NCI-H2029 treated with DMSO at 0.1 percent for 48 hours (cell line): ENCODE measurements at regions not wholly inside any gene's neighbourhood (a gene's known extent, or its start where the extent isn't known, plus 50 kb on each side); places are given as distances from the start of the nearest gene placed in this dataset.
"Not testable (repeated sequence)": the region's sequence is repeated elsewhere in the genome, so short reads cannot be mapped to it uniquely, and the experiment has no call there.

Source experiments
- DNase-seq: peaks from one replicate; lab custom pipeline; 2025; lab: John Stamatoyannopoulos, UW

DNA sequence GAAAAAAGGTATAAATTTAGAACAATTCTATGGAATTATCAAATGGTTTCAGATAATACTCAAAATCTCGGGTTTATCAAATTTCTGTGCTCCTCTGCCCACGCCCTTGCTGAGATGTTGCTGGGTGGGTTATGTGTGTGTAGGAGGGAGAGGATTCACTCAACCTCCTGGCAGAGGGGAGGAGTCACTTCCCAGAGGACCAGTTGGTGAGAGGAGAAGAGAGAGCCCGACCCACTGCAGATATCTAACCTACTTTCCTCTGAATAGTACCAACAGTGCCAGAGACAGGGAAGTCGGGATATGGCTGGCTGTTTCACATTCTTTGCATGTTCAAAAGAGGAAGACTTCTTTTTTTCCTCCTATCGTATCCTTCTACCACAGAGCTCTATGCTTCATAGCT is 187.1 kb upstream of the MAN1A1 start:
- no peak for DNase-seq

DNA sequence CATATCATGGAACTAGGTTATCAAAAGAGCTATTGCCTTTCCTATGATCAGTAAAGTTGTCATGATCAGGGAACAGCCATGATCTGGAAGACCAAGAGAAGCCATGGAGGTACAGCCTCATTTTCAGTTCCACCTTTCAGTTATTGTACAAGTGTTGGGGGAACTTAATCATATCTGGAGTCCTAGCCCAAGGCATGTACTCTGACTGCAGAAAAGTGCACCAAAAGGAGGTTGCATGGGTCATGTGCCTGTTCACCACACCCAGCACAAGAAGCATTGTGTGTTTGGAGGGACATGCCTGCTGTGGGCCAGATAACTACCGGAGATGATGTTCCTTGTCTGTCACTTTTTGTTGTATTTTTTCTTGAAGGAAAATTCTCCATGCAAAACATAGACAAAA is 185.8 kb upstream of the MAN1A1 start:
- DNase-seq, result no peak

DNA sequence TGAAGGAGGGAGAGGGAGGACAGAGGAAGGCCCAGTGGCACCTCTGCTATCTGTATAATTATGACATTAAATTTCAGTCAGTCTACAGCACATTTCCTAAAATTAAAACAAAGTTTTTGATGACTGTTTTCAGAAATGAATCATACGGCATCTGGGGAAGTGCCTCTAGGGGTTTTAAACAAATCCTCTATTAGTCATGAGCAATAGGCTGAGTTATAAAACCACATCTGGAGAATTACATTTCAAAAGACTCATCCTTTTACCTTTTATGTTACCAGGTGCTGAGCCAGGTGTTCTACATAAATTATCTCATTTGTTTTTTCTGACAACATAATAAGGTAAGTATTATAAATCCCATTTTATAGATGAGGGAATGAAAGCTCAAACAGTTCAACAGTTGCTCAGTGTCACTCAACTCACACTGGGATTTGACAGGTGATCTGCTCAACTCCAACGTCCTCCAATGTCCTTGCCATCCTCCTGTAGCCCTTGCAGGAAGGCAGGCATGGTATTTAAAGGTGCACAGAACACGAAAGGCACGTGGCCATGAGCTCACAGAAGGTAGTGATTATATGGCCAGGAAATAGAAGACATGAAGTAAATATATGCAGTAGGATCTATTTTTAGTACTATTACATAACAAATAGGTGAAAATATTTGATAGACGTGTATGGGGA is 184.2 kb upstream of the MAN1A1 start:
- DNase-seq, result no peak

DNA sequence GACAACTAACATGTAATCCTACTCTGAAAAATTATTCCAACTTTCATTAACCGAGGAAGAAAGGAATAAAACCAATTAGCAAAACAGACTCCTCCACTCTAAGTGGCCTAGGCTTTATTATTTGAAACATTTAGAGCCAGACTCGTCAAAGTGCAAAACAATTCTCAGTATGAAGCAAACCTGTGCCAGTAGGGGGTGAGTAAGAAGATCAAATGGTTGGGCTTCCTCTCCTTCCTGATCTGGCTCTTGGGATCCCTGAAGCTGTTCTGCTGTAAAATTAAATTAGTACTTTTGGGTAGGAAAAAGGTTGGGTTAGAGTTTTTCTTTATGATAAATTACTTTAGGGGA is 177.6 kb upstream of the MAN1A1 start:
- DNase-seq, result no peak

DNA sequence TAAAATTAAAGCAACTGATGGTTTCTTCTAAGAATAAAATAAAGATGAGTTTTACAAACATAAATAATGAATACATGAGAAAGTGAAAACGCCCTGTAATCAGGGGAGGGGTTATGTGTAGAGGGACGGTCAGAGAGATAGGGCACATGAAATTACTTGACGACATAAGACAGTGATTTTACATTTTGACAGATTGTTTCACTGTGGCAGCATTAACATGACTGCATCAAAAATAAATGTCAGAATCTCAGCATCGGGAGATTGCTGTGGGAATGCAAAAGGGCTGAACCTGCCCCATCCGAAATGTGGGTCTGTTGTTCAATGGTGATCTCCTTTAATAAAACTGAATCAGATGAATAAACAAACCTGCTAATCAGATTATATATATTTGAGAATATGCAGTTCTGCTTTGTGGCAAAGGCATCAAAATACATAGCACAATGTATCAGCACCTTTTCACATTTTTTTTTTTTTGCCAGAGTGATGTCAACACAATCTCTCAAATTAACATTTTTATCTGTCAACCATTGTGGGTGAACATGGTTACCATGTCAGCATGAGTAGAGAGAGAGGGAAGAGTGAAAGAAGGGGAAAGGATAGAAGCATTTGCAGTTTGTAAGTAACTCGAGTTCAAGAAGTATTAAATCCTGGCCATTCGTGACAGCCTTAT is 177.1 kb upstream of the MAN1A1 start:
- DNase-seq, result no peak

DNA sequence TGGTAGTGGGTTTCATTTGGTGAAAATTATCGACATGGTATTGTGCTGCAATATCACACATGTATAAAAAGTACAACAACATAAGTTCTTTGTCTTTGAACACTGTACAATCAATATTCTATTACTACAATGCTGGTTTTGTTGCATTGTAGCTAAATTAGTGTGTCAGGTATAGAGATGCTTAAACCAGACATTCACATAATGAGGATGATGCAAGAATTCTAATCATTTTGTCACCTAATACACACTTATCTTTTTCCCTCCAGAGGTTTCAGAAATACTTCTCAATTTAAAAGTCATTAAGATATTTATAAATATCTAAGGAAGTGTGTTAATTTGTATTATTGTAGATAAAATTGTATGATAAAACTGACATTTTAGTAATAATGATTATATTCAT is 174.8 kb upstream of the MAN1A1 start:
- DNase-seq, result no peak

DNA sequence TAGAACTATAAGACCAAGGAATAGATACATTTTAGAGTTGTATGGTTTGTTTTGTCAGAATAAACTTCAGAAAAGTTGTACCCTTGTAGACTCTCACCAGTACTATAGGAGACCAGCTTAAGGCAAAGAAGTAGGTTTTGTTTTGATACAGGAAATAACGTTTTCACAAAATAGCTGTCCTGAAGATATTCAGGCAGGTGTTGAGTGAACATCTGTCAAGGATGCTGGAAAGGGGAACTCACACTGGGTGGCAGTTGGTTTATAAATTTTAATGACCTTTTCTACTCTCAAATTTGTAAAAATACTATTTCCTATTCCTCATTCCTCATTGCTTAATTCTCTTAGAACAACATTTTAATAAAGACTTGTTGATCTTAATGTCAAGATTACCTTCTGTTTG is 174.0 kb upstream of the MAN1A1 start:
- DNase-seq, result no peak

DNA sequence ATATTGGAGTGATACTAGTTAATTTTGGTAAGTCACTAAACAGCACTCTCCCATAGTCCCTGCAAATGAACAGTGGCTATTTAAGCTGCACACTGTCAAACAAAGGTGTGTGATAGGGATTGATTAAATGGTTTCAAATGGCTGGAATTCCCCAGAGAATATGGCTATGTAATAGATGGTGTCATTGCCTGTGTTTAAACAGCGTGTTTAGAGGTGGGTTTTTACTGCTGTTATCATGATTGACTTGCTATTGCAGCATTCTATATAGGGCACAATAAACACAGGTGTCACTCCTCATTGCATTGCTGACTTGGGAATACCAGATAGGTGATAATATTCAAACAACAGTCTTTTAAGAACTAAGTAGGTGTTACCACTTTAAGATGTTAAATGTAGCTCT is 171.7 kb upstream of the MAN1A1 start:
- no peak for DNase-seq

DNA sequence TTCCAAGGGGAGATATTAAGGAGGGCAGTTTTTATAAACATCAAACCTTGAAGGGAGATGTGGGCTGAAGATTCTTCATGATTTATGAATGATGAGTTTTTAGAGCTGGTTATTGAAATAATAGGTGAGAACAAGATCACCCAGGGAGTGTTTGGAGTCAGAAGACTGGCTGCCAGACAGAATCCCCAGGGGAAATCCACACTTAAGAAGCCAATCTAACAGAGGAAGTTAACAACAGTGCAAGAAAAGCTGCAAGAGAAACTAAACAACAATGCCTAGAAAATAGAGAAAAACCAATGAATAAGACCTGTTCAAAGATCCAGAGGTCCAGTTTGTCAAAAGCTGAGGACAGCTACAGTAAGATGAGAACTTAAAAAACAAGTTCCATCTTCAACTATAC is 167.9 kb upstream of the MAN1A1 start:
- DNase-seq, result no peak

DNA sequence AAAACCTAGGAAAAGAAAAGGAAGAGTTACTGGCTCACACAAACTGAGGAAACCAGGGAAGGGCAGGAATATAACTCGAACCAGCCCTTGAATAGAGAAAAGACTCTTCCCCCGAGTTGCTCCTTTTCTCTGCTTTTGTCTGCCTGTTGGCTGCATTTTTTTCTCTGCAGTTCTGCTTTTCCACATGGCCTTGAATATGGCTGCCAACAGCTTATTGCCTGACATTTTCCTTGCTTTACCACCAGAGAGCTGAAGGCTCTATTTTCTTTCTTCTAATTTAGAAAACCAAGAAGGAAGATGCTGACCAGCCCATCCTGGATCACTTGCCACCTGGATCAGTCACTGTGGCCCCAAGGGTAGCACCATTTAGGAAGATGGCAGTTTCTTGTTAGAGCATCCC is 164.8 kb upstream of the MAN1A1 start:
- DNase-seq, result no peak

DNA sequence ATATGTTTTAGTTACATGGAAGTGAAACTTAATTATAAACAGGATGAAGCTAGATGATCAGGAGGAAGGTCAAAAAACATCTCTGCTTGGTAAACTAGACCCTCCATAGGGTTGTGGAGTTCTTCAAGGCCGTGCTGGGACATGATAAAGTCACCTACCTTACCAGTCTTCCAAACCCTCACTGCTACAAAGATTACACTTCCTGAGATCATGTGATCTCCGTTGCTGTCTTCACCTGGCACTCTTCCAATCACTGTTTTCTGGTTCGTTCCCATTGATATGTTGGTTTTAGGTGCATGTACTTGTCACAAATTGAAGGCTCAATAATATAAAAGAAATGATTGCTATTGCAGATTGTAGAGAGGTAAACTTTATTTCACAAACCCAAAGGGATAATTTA is 161.5 kb upstream of the MAN1A1 start:
- peak; percentile 25 for DNase-seq

DNA sequence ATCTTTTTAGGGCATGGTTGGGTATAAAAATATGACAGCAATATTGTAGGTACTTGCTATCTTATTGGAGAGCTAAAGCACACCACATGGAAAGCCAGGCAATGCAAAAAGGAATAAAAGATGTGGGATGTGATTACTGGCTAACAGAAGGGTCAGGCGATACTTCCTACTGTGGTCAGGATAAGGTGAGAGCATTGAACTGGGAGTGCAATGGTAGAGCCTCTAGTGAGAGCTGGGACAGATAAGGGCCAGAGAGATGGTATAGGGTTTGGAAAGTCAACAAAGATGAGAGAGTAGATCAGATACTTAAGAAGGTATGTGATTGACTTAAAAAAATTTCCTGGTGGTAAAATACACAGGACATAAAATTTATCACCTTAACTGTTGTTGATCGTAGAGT is 160.7 kb upstream of the MAN1A1 start:
- no peak for DNase-seq

DNA sequence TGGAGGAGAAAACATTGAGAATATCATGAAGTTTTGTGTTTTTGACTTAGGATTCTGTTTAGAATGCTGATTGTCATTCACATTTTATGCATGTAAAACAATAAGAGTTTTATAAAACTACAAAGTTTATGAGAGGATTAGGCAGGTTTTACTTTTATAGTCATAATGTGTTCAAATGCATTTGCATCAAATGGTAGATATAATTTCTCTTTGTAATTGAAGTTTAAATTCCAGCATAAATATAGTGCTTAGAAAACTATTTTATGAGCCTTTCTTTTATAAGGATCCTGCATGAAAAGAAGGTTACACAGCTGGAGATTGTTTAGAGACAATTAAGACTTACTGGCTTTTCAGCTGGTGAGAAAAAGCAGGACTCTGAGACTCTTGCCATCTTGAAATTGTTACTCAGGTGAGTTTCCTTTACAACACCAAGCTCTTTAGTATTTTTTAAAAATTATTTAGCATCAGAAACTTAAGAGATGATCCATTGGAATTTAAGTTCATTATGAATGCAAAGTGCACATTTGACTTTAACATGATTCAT is 157.1 kb upstream of the MAN1A1 start:
- no peak for DNase-seq

DNA sequence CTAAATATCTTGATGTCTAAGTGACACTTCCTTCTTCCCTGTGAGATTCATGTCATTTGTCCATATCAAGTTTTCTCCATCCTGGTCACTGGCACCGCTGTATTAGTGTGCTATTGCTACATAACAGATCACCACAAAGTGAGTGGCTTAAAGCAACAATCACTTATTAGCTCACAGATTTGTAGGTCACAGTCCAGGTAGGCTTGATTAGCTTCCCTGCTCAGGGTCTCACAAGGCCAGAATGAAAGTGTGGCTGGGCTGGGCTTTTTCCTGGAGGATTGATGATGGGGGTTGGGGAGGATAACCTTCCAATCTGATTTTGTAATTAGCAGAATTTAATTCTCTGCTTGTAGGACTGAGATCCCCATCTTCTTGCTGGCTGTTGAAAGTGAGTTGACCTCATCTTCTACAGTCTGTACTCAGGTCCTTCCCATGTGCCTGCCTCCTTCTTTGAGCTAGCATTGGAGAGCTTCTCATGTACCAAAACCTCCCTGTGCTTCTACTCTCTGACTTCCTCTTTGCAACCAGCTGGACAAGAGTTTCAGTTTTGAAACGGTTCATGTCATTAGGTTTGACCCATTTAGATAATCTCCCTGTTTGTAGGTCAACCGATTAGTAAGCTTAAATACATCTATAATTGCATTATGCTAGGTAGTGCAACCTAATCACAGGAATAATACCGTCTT is 152.4 kb upstream of the MAN1A1 start:
- no peak for DNase-seq

DNA sequence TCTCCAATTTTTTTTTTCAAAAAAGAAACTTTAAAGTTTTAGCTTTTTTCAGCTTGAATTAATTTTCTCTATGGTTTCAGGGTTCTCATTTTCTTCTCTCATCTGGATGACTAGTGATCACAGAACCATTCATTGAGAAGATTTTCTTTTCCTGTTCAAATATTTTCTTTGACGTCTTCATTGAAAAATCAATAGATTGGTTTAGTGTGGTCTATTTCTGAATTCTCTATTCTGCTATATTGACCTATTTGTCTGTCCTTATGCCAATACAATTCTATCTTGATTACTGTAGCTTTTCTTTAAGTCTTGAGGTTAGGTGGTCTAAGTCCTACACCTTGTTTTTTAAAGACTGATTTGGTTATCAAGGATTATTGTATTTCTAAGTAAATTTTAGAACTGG is 150.2 kb upstream of the MAN1A1 start:
- DNase-seq, result no peak

DNA sequence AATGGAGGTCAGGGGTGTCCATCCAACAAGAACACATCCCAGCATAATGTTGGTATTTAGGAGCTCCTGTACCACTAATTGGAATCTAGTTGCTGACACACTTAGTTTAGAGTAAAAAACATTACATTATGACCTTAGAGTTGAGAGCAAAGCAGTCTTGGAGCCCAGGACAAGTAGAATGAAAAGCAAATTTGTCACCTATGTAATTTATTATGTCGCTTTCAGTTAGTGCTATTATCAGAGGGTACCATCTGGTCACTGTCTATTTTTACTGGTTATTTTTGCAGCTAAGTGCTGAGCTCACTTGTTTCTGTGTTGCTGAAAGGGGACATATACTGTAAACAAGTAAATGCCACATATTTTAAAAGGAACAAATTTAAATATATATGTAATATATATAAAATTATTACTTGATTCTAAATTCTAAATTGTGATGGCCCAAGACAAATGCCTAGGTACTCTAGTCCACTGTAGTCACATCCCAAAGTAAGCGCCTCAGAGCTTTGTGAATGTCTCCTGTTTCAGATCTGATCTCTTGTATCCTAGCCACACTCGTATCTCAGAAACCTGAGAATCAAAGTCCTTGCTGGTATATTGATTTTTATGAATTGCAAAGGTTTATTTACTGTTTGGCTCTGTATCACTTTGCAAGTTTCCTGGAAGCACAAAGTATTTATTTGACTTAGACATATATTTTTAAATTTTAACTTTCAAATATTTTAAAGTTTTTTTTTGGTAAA is 148.6 kb upstream of the MAN1A1 start:
- peak; percentile 55 for DNase-seq

DNA sequence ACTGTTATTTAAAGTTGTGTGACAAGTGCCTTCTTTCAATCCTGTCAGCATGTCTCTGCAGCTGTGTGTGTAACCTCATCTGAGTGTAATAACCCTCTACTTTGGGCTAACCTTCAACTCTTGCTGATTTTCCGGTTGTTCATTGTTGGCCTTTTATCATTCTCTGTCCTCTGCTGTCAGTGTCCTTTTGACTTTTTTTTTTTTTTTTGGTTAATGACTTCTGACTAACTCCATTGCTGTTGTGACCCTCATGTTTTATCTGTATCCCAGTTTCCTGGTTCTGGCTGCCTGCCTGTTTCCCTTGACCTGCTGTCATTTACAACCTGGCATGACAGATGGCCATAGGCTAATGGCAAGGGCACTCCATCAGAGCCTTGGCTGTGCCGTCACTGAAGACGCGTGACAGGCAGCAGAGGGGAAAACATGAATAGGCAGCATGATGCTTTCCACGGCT is 145.7 kb upstream of the MAN1A1 start:
- peak; percentile 58 for DNase-seq

DNA sequence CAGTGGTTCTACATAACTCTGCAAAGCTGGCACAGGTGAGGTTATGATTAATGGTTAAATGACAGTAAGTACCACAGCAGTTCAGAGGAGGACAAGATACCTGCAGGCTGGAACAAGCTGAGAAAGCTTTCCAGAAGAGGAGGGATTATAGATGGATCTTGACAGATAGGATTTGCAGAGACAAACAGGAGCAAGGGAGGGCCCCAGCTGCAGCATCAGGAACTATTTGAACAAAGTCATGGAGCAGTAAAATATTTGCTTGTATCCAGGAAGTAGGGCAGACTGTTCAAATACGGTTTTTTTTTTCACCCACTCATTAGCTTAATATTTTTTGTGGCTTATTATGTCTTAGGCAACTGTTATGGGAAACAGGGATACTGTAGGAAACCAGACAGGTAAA is 144.4 kb upstream of the MAN1A1 start:
- DNase-seq, result peak; percentile 53

DNA sequence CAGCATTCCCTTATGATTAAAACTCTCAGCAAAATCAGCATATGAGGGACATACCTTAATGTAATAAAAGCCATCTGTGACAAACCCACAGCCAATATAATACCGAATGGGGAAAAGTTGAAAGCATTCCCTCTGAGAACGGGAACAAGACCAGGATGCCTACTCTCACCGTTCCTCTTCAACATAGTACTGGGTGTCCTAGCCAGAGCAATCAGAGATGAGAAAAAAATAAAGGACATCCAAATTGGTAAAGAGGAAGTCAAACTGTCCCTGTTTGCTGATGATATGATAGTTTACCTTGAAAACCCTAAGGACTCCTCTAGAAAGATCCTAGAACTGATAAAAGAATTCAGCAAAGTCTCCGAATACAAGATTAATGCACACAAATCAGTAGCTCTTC is 141.6 kb upstream of the MAN1A1 start:
- DNase-seq, result not testable (repeated sequence)

DNA sequence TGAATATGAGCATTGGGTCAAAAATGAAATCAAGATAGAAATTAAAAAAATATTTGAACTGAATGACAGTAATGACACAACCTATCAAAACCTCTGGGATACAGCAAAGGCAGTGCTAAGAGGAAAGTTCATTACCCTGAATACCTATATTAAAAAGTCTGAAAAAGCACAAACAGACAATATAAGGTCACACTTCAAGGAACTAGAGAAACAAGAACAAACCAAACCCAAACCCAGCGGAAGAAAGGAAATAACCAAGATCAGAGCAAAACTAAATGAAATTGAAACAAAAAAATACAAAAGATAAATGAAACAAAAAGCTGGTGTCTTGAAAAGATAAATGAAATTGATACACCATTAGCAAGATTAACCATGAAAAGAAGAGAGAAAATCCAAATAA is 140.5 kb upstream of the MAN1A1 start:
- not testable (repeated sequence) for DNase-seq

DNA sequence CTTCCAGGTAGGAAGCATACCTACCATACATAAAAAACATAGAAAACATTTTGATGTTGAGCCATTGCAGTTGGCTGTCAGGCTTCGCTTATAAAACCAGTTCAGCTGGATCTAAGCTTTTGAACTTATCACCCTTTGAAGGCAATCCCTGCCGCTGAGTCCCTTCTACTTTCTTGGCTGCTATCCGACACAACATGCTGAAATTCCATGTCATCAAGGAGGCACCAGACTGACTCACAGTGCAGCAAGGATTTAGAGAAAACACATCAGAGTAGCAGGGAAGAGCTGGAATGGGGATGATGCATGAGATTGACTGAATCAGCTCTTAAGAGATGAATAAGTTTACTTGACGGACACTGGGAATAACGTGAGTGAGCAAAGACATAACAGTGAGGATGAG is 135.0 kb upstream of the MAN1A1 start:
- no peak for DNase-seq

DNA sequence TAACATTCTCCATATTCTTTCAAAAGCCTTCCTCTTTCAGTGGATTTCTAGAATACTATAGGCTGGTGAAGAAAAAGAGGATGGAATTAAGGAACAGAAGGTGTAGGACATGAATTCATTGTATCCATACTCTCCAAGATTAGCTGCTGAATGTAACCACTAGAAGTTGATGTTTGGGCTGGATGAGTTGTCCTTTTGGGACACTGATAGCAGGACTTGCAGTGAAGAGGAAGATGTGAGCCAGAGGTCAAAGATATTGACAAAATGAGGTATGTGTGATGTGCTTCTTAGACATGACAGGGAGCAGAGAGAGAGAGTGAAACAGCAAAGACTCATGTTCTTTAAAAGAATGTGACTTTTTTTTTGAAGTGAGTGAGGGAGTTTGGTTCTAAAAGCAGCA is 134.3 kb upstream of the MAN1A1 start:
- no peak for DNase-seq
